ENCODE measurements at regions not wholly inside any gene's neighbourhood (a gene's known extent, or its start where the extent isn't known, plus 50 kb on each side); places are given as distances from the start of the nearest gene placed in this dataset.
A peak's percentile ranks its signal among the peaks of the same experiment; 100 is the strongest.

GRCh38 chr11:42093541-42093940, 634.1 kb upstream of the LRRC4C start:
- DNase-seq (ENCODE audit: low read depth), result no peak

GRCh38 chr11:42098075-42098474, 638.6 kb upstream of the LRRC4C start:
- H3K4me3 ChIP-seq (ENCODE audit: low read depth, low read length), result no peak overlapping the region
- no peak for DNase-seq (ENCODE audit: low read depth)

More at GRCh38 chr11:42093541-42093940, 634.1 kb upstream of the LRRC4C start:
- no peak overlapping the region for H3K4me3 ChIP-seq (ENCODE audit: low read depth, low read length)

- DNase-seq (ENCODE audit: low read depth), result no peak
- H3K4me3 ChIP-seq (ENCODE audit: low read depth, low read length), result no peak overlapping the region
Observed at GRCh38 chr11:42112866-42113265, 653.4 kb upstream of the LRRC4C start.

- DNase-seq (ENCODE audit: low read depth), result no peak
- no peak overlapping the region for H3K4me3 ChIP-seq (ENCODE audit: low read depth, low read length)
Observed at GRCh38 chr11:42114927-42115326, 655.5 kb upstream of the LRRC4C start.

GRCh38 chr11:42138454-42138853, 679.0 kb upstream of the LRRC4C start:
- no peak overlapping the region for H3K4me3 ChIP-seq (ENCODE audit: low read depth, low read length)
- no peak for DNase-seq (ENCODE audit: low read depth)

- no peak overlapping the region for H3K4me3 ChIP-seq (ENCODE audit: low read depth, low read length)
- DNase-seq (ENCODE audit: low read depth), result no peak
Observed at GRCh38 chr11:42145311-42145710, 685.9 kb upstream of the LRRC4C start.

- peak; percentile 55 for DNase-seq (ENCODE audit: low read depth)
- no peak overlapping the region for H3K4me3 ChIP-seq (ENCODE audit: low read depth, low read length)
Observed at GRCh38 chr11:42161886-42162285, 702.4 kb upstream of the LRRC4C start.

GRCh38 chr11:42169191-42169590, 709.7 kb upstream of the LRRC4C start:
- no peak for DNase-seq (ENCODE audit: low read depth)
- H3K4me3 ChIP-seq (ENCODE audit: low read depth, low read length), result no peak overlapping the region

GRCh38 chr11:42170601-42171000, 711.1 kb upstream of the LRRC4C start:
- DNase-seq (ENCODE audit: low read depth), result peak; percentile 24
- no peak overlapping the region for H3K4me3 ChIP-seq (ENCODE audit: low read depth, low read length)

- H3K4me3 ChIP-seq (ENCODE audit: low read depth, low read length), result no peak overlapping the region
- peak; percentile 7 for DNase-seq (ENCODE audit: low read depth)
Observed at GRCh38 chr11:42171046-42171445, 711.6 kb upstream of the LRRC4C start.

GRCh38 chr11:42172441-42172840, 713.0 kb upstream of the LRRC4C start:
- no peak for DNase-seq (ENCODE audit: low read depth)
- H3K4me3 ChIP-seq (ENCODE audit: low read depth, low read length), result no peak overlapping the region

GRCh38 chr11:42175203-42175602, 715.8 kb upstream of the LRRC4C start:
- peak; percentile 47 for DNase-seq (ENCODE audit: low read depth)

GRCh38 chr11:42179216-42179615, 719.8 kb upstream of the LRRC4C start:
- no peak overlapping the region for H3K4me3 ChIP-seq (ENCODE audit: low read depth, low read length)
- DNase-seq (ENCODE audit: low read depth), result no peak

More at GRCh38 chr11:42175203-42175602, 715.8 kb upstream of the LRRC4C start:
- no peak overlapping the region for H3K4me3 ChIP-seq (ENCODE audit: low read depth, low read length)

GRCh38 chr11:42195289-42196013, 736.0 kb upstream of the LRRC4C start:
- DNase-seq (ENCODE audit: low read depth), result no peak
- H3K4me3 ChIP-seq (ENCODE audit: low read depth, low read length), result no peak overlapping the region

- DNase-seq (ENCODE audit: low read depth), result no peak
- H3K4me3 ChIP-seq (ENCODE audit: low read depth, low read length), result no peak overlapping the region
Observed at GRCh38 chr11:42200311-42200710, 740.9 kb upstream of the LRRC4C start.

- no peak overlapping the region for H3K4me3 ChIP-seq (ENCODE audit: low read depth, low read length)
- no peak for DNase-seq (ENCODE audit: low read depth)
Observed at GRCh38 chr11:42201603-42202148, 742.2 kb upstream of the LRRC4C start.

- H3K4me3 ChIP-seq (ENCODE audit: low read depth, low read length), result no peak overlapping the region
- DNase-seq (ENCODE audit: low read depth), result no peak
Observed at GRCh38 chr11:42205518-42205917, 746.1 kb upstream of the LRRC4C start.

GRCh38 chr11:42225664-42226063, 766.2 kb upstream of the LRRC4C start:
- DNase-seq (ENCODE audit: low read depth), result no peak
- no peak overlapping the region for H3K4me3 ChIP-seq (ENCODE audit: low read depth, low read length)

- H3K4me3 ChIP-seq (ENCODE audit: low read depth, low read length), result no peak overlapping the region
- no peak for DNase-seq (ENCODE audit: low read depth)
Observed at GRCh38 chr11:42232673-42233072, 773.2 kb upstream of the LRRC4C start.

- DNase-seq (ENCODE audit: low read depth), result peak; percentile 25
- no peak overlapping the region for H3K4me3 ChIP-seq (ENCODE audit: low read depth, low read length)
Observed at GRCh38 chr11:42234451-42234951, 775.0 kb upstream of the LRRC4C start.

- DNase-seq (ENCODE audit: low read depth), result peak; percentile 47
- H3K4me3 ChIP-seq (ENCODE audit: low read depth, low read length), result no peak overlapping the region
Observed at GRCh38 chr11:42237701-42238235, 778.3 kb upstream of the LRRC4C start.
